ENCODE measurements at regions not wholly inside any gene's neighbourhood (a gene's known extent, or its start where the extent isn't known, plus 50 kb on each side); places are given as distances from the start of the nearest gene placed in this dataset.

- Histone ChIP-seq H3K4me1 (ENCODE audit: control insufficient read depth in 2 of 2, insufficient read depth in 2 of 2, low read length in 2 of 2) (no peaks in the 10 kb centered on the region), H3K36me3 (replicated peaks in 1 of 2; ENCODE audit: control extremely low read depth in 1 of 2, control insufficient read depth in 1 of 2, extremely low read depth in 1 of 2, insufficient read depth in 2 of 2, low read length in 1 of 2) (no peaks in the 10 kb centered on the region), H3K27ac (ENCODE audit: low read length in 2 of 2) (no peak overlapping the region), H3K9ac (ENCODE audit: low read length) (no peak overlapping the region), H3K79me2 (ENCODE audit: control insufficient read depth, insufficient read depth, low read length) (no peaks in the 10 kb centered on the region), H3K9me3 (ENCODE audit: control extremely low read depth in 1 of 3, control insufficient read depth in 2 of 3, insufficient read depth in 1 of 3, low read length in 2 of 3) (peaks cover 0 to 9% (median 0%) of the 10 kb centered on the region in 3 donors), H3K27me3 (replicated peaks in 1 of 4; ENCODE audit: control extremely low read depth in 1 of 4, control insufficient read depth in 3 of 4, insufficient read depth in 4 of 4, low read length in 3 of 4) (no peaks in the 10 kb centered on the region), H3K4me2 (replicated peaks; ENCODE audit: low read depth, low read length, poor library complexity, severe bottlenecking) (no peak overlapping the region), H2AFZ (ENCODE audit: insufficient read depth, low read depth, low read length, poor library complexity, severe bottlenecking) (no peak overlapping the region), H4K20me1 (ENCODE audit: control insufficient read depth, insufficient read depth, low read length, poor library complexity, severe bottlenecking) (no peaks in the 10 kb centered on the region), H3K4me3 (ENCODE audit: control extremely low read depth in 1 of 5, extremely low read depth in 1 of 5, insufficient read depth in 1 of 5, low read depth in 2 of 5, low read length in 4 of 5) (no peak overlapping the region)
- Mint-ChIP-seq H3K4me1 (no peaks in the 10 kb centered on the region), H3K27me3 (peaks cover 9% of the 10 kb centered on the region), H3K4me3 (no peak overlapping the region), H3K27ac (no peak overlapping the region), H3K9me3 (ENCODE audit: insufficient read depth) (no peaks in the 10 kb centered on the region)
- intact Hi-C loops (cut with micrococcal nuclease): no loop called here
- DNase-seq (no peak), ATAC-seq (ENCODE audit: low read depth) (no peak)
- ChIA-PET POLR2A (no interaction called here), CTCF (no interaction called here)
- no peak for TF ChIP-seq EZH2 (IDR thresholded peaks at IDR 0.05; ENCODE audit: borderline replicate concordance, insufficient read depth, low read depth, low read length, poor library complexity, severe bottlenecking)
- no peak for TF ChIP-seq CTCF (IDR thresholded peaks at IDR 0.05)
- WGBS (ENCODE audit: insufficient coverage): 85% methylated on average over 5 of the region's 12 CpGs
Observed at GRCh38 chr11:134612140-134613030, 200.3 kb upstream of the B3GAT1 start.

GRCh38 chr11:134611537-134611936, 199.5 kb upstream of the B3GAT1 start:
- Mint-ChIP-seq H3K9me3 (ENCODE audit: insufficient read depth) (no peaks in the 10 kb centered on the region), H3K27me3 (peaks cover 9% of the 10 kb centered on the region), H3K27ac (no peak overlapping the region), H3K4me1 (no peaks in the 10 kb centered on the region), H3K4me3 (no peak overlapping the region)
- no peak overlapping the region for H2AFZ ChIP-seq (ENCODE audit: insufficient read depth, low read depth, low read length, poor library complexity, severe bottlenecking)
- ChIA-PET CTCF (no interaction called here), POLR2A (no interaction called here)
- 86% methylated on average over 7 of the region's 8 CpGs for WGBS (ENCODE audit: insufficient coverage)
- intact Hi-C loops (cut with micrococcal nuclease): no loop called here
- no peak overlapping the region for H3K27ac ChIP-seq (ENCODE audit: low read length in 2 of 2)
- no peak overlapping the region for H3K4me2 ChIP-seq (replicated peaks; ENCODE audit: low read depth, low read length, poor library complexity, severe bottlenecking)
- H3K4me3 ChIP-seq (ENCODE audit: control extremely low read depth in 1 of 5, extremely low read depth in 1 of 5, insufficient read depth in 1 of 5, low read depth in 2 of 5, low read length in 4 of 5): no peak overlapping the region
- DNase-seq: no peak
- no peaks in the 10 kb centered on the region for H4K20me1 ChIP-seq (ENCODE audit: control insufficient read depth, insufficient read depth, low read length, poor library complexity, severe bottlenecking)
- H3K9me3 ChIP-seq (ENCODE audit: control extremely low read depth in 1 of 3, control insufficient read depth in 2 of 3, insufficient read depth in 1 of 3, low read length in 2 of 3): peaks cover 0 to 6% (median 0%) of the 10 kb centered on the region in 3 donors
- ATAC-seq (ENCODE audit: low read depth): no peak
- no peaks in the 10 kb centered on the region for H3K36me3 ChIP-seq (replicated peaks in 1 of 2; ENCODE audit: control extremely low read depth in 1 of 2, control insufficient read depth in 1 of 2, extremely low read depth in 1 of 2, insufficient read depth in 2 of 2, low read length in 1 of 2)
- no peak for TF ChIP-seq EZH2 (IDR thresholded peaks at IDR 0.05; ENCODE audit: borderline replicate concordance, insufficient read depth, low read depth, low read length, poor library complexity, severe bottlenecking)
- no peak for TF ChIP-seq CTCF (IDR thresholded peaks at IDR 0.05)
- no peaks in the 10 kb centered on the region for H3K27me3 ChIP-seq (replicated peaks in 1 of 4; ENCODE audit: control extremely low read depth in 1 of 4, control insufficient read depth in 3 of 4, insufficient read depth in 4 of 4, low read length in 3 of 4)
- H3K79me2 ChIP-seq (ENCODE audit: control insufficient read depth, insufficient read depth, low read length): no peaks in the 10 kb centered on the region
- no peak overlapping the region for H3K9ac ChIP-seq (ENCODE audit: low read length)
- H3K4me1 ChIP-seq (ENCODE audit: control insufficient read depth in 2 of 2, insufficient read depth in 2 of 2, low read length in 2 of 2): no peaks in the 10 kb centered on the region
